ENCODE measurements at regions not wholly inside any gene's neighbourhood (a gene's known extent, or its start where the extent isn't known, plus 50 kb on each side); places are given as distances from the start of the nearest gene placed in this dataset.

- Histone ChIP-seq H3K4me1 (no peaks in the 10 kb centered on the region), H3K27me3 (no peaks in the 10 kb centered on the region), H3K36me3 (no peaks in the 10 kb centered on the region), H3K4me3 (no peak overlapping the region), H3K27ac (no peak overlapping the region), H3K9me3 (no peaks in the 10 kb centered on the region)
- intact Hi-C loops (cut with DNase I): no loop called here
- no peak for ATAC-seq
- TF ChIP-seq CTCF (IDR thresholded peaks at IDR 0.05): no peak
- no peak for DNase-seq
- 86 to 88% methylated on average over 6 of the region's 6 CpGs for WGBS, 2 donors
These were observed 362.7 kb upstream of the MIR17HG start for GRCh38 chr13:90984756-90985155.

- Histone ChIP-seq H3K4me1 (no peaks in the 10 kb centered on the region), H3K27ac (no peak overlapping the region), H3K9me3 (no peaks in the 10 kb centered on the region), H3K27me3 (peaks cover 0 to 4% (median 0%) of the 10 kb centered on the region in 7 donors), H3K36me3 (no peaks in the 10 kb centered on the region), H3K4me3 (no peak overlapping the region)
- DNase-seq: no peak
- intact Hi-C loops (cut with DNase I): no loop called here
- ATAC-seq: no peak
- WGBS, 2 donors: 77 to 81% methylated on average over 3 of the region's 3 CpGs
- TF ChIP-seq CTCF (IDR thresholded peaks at IDR 0.05): no peak
These were observed 352.5 kb upstream of the MIR17HG start for GRCh38 chr13:90995001-90995400.

GRCh38 chr13:90995614-90996013 is 351.9 kb upstream of the MIR17HG start:
- DNase-seq (no peak), ATAC-seq (no peak)
- TF ChIP-seq CTCF (IDR thresholded peaks at IDR 0.05): no peak
- WGBS, 2 donors: 18 to 31% methylated on average over 4 of the region's 4 CpGs
- Histone ChIP-seq H3K4me1 (no peaks in the 10 kb centered on the region), H3K27me3 (peaks cover 0 to 4% (median 0%) of the 10 kb centered on the region in 7 donors), H3K4me3 (no peak overlapping the region), H3K36me3 (no peaks in the 10 kb centered on the region), H3K9me3 (no peaks in the 10 kb centered on the region), H3K27ac (no peak overlapping the region)
- intact Hi-C loops (cut with DNase I): no loop called here

GRCh38 chr13:90997951-90998350 is 349.5 kb upstream of the MIR17HG start:
- no peaks in the 10 kb centered on the region for H3K36me3 ChIP-seq
- WGBS, 2 donors: 73 to 87% methylated on average over 1 of the region's 1 CpG
- H3K4me1 ChIP-seq: no peaks in the 10 kb centered on the region
- DNase-seq (no peak), ATAC-seq (no peak)
- H3K9me3 ChIP-seq: no peaks in the 10 kb centered on the region
- TF ChIP-seq CTCF (IDR thresholded peaks at IDR 0.05): no peak
- H3K27ac ChIP-seq: no peak overlapping the region
- H3K27me3 ChIP-seq: peaks cover 0 to 4% (median 0%) of the 10 kb centered on the region in 7 donors
- intact Hi-C loops (cut with DNase I): no loop called here
- no peak overlapping the region for H3K4me3 ChIP-seq

GRCh38 chr13:90999401-90999800 is 348.1 kb upstream of the MIR17HG start:
- no peaks in the 10 kb centered on the region for H3K27me3 ChIP-seq
- H3K4me1 ChIP-seq: no peaks in the 10 kb centered on the region
- no peak for DNase-seq
- no peak overlapping the region for H3K4me3 ChIP-seq
- no peak overlapping the region for H3K27ac ChIP-seq
- ATAC-seq: no peak
- no peak for TF ChIP-seq CTCF (IDR thresholded peaks at IDR 0.05)
- no peaks in the 10 kb centered on the region for H3K36me3 ChIP-seq
- no peaks in the 10 kb centered on the region for H3K9me3 ChIP-seq
- intact Hi-C loops (cut with DNase I): no loop called here

All from heart right ventricle (tissue), 16 donors.